Osteoblast (primary cell): ENCODE measurements at regions not wholly inside any gene's neighbourhood (a gene's known extent, or its start where the extent isn't known, plus 50 kb on each side); places are given as distances from the start of the nearest gene placed in this dataset.

Experiments
- DNase-seq: peaks from one replicate; pipeline ENCODE4 v3.0.0; 2011; ENCODE audit warnings: low spot score, mixed read lengths; ENCODE audit not compliant: insufficient read length; ENCODE audit errors: missing footprints
- H2AFZ ChIP-seq: 2 replicates; pipeline ENCODE4 v1.6.0; 2011; ENCODE audit warnings: mild to moderate bottlenecking, low read length
- H3K27ac ChIP-seq: 2 replicates; pipeline ENCODE4 v1.5.1; 2011; ENCODE audit warnings: mild to moderate bottlenecking, low read depth, low read length, moderate library complexity
- H3K27me3 ChIP-seq: 2 replicates; pipeline ENCODE4 v1.6.0; 2012; ENCODE audit warnings: mild to moderate bottlenecking, control low read depth, inconsistent platforms, low read length, moderate library complexity; ENCODE audit not compliant: insufficient read depth
- H3K36me3 ChIP-seq: 2 replicates; pipeline ENCODE4 v1.5.1; 2011; ENCODE audit warnings: mild to moderate bottlenecking, low read length, control low read depth, moderate library complexity; ENCODE audit not compliant: insufficient read depth
- H3K4me1 ChIP-seq: 2 replicates; pipeline ENCODE4 v1.5.1; 2011; ENCODE audit warnings: mild to moderate bottlenecking, low read length, control low read depth, moderate library complexity; ENCODE audit not compliant: insufficient read depth
- H3K4me2 ChIP-seq: 2 replicates; pipeline ENCODE4 v1.6.0; 2011; ENCODE audit warnings: mild to moderate bottlenecking, low read length; ENCODE audit not compliant: insufficient read depth
- H3K4me3 ChIP-seq: fragments of 200-600 bp; sonication (generic); 3 replicates; pipeline ENCODE4 v1.5.1; 2012; ENCODE audit warnings: mild to moderate bottlenecking, low read length, inconsistent platforms; ENCODE audit not compliant: insufficient read depth
- H3K79me2 ChIP-seq: 2 replicates; pipeline ENCODE4 v1.6.0; 2012; ENCODE audit warnings: mild to moderate bottlenecking, low read length, control low read depth, inconsistent platforms; ENCODE audit not compliant: insufficient read depth
- H3K9me3 ChIP-seq: 2 replicates; pipeline ENCODE4 v1.5.1; 2011; ENCODE audit warnings: low read depth, low read length, control low read depth
- H4K20me1 ChIP-seq: 2 replicates; pipeline ENCODE4 v1.6.0; 2012; ENCODE audit warnings: mild to moderate bottlenecking, low read length, control low read depth; ENCODE audit not compliant: insufficient read depth
- CTCF ChIP-seq: IDR thresholded peaks from 2 replicates; pipeline ENCODE4 v1.5.1; 2011; ENCODE audit warnings: mild to moderate bottlenecking, low read depth, low read length, moderate library complexity; ENCODE audit errors: extremely low read depth

DNA sequence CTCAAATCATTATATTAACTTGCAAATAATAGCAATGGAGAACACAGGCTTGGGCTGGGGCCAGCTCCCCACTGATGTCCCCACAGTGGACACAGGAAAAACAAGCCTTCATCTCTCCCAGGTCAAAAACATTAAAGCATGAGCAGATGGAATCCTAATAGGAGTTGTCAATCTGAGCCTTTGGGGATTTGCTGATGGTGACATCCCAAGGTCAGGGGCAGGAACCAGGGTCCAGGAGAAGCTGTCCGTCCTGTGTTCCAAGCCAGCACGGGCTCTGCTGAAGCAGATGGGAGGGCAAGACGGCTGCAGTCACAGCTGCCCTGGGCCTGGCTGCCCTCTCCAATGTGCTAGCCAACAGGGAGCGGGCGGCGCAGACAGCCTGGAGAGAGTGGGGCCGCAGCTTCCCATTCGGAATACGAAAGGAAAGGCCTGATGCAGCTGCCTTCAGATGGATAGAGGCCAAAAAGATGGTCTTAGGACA is 135.5 kb downstream of the NDUFA10 start:
- Histone ChIP-seq H3K4me3 (no peak overlapping the region), H3K27ac (no peak overlapping the region), H4K20me1 (no peaks in the 10 kb centered on the region), H3K4me2 (no peak overlapping the region), H3K27me3 (no peaks in the 10 kb centered on the region), H3K4me1 (no peaks in the 10 kb centered on the region), H2AFZ (no peak overlapping the region), H3K36me3 (no peaks in the 10 kb centered on the region), H3K79me2 (no peaks in the 10 kb centered on the region), H3K9me3 (no peaks in the 10 kb centered on the region)
- DNase-seq: no peak
- TF ChIP-seq CTCF: no peak

DNA sequence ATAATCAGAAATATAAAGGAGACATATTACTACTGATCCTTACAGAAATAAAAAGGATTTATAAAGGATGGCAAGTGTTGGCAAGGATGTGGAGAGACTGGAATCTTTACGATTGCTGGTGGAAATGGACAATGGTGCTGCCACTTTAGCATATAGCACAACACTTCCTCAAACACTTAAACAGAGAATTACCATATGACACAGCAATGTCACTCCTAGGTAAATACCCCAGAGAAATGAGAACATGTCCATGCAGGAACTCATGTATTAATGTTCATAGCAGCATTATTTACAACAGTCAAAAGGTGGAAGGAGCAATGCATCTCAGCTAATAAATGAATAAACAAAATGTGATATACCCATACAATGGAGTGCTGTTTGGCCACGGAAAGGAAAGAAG is 137.5 kb downstream of the NDUFA10 start:
- H3K27me3 ChIP-seq: no peaks in the 10 kb centered on the region
- no peak overlapping the region for H3K4me3 ChIP-seq
- H3K36me3 ChIP-seq: no peaks in the 10 kb centered on the region
- no peaks in the 10 kb centered on the region for H4K20me1 ChIP-seq
- no peak for TF ChIP-seq CTCF
- no peak overlapping the region for H2AFZ ChIP-seq
- H3K79me2 ChIP-seq: no peaks in the 10 kb centered on the region
- H3K4me2 ChIP-seq: no peak overlapping the region
- no peaks in the 10 kb centered on the region for H3K4me1 ChIP-seq
- H3K9me3 ChIP-seq: no peaks in the 10 kb centered on the region
- H3K27ac ChIP-seq: no peak overlapping the region
- DNase-seq: no peak

DNA sequence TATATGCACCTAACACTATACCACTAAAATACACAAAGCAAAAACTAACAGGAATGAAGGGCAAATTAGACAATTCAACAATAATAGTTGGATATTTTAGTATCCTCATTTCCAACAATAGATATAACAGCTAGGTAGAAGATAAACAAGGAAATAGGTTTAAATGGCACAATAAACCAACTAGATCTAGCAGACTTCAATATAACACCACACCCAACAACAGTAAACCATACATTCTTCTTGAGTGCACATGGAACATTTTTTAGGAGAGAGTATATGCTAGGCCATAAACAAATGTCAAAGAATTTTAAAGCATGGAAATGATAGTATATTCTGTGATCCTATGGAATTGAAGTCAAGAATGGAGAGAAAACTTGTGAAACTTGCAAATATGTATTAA is 138.4 kb downstream of the NDUFA10 start:
- Histone ChIP-seq H3K4me2 (no peak overlapping the region), H3K27ac (no peak overlapping the region), H3K4me3 (no peak overlapping the region), H3K36me3 (no peaks in the 10 kb centered on the region), H3K9me3 (no peaks in the 10 kb centered on the region), H3K79me2 (no peaks in the 10 kb centered on the region), H3K4me1 (no peaks in the 10 kb centered on the region), H3K27me3 (no peaks in the 10 kb centered on the region), H4K20me1 (no peaks in the 10 kb centered on the region), H2AFZ (no peak overlapping the region)
- no peak for TF ChIP-seq CTCF
- no peak for DNase-seq

DNA sequence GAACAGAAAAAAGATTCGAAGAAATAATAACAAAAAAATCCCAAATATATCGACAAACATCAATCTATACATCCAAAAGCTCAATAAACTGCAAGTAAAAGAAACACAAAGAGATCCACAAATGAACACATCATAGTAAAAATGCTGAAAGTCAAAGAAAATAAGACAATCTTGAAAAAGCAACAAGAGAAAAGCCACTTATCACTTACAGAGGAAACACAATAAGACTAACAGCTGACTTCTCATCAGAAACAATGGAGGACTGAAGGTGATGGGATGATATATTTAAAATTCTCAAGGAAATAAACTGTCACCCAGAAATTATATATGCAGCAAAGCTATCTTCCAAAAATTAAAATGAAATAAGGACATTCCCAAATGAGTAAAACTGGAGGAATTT is 140.3 kb downstream of the NDUFA10 start:
- no peak overlapping the region for H3K4me2 ChIP-seq
- TF ChIP-seq CTCF: no peak
- no peak overlapping the region for H3K4me3 ChIP-seq
- H3K27me3 ChIP-seq: no peaks in the 10 kb centered on the region
- H3K79me2 ChIP-seq: no peaks in the 10 kb centered on the region
- no peaks in the 10 kb centered on the region for H3K4me1 ChIP-seq
- H3K36me3 ChIP-seq: no peaks in the 10 kb centered on the region
- no peak overlapping the region for H2AFZ ChIP-seq
- no peak for DNase-seq
- H4K20me1 ChIP-seq: no peaks in the 10 kb centered on the region
- no peak overlapping the region for H3K27ac ChIP-seq
- no peaks in the 10 kb centered on the region for H3K9me3 ChIP-seq
